CD14-positive monocyte (primary cell): ENCODE measurements at regions not wholly inside any gene's neighbourhood (a gene's known extent, or its start where the extent isn't known, plus 50 kb on each side); places are given as distances from the start of the nearest gene placed in this dataset.

Source experiments
- DNase-seq, 3 donors: peaks; one replicate each; pipeline ENCODE4 v3.0.0-alpha.2; 2011 to 2022
- H2AFZ ChIP-seq: 2 replicates; pipeline ENCODE4 v1.6.0; 2012; ENCODE audit warnings: mild to moderate bottlenecking, low read depth, low read length, inconsistent platforms; ENCODE audit not compliant: insufficient read depth, poor library complexity, severe bottlenecking
- H3K27ac ChIP-seq, 2 donors: 1 replicate in 1 of 2; 2 replicates in 1 of 2; pipeline ENCODE4 v1.5.1; 2012 to 2013; ENCODE audit warnings: low read length in 2 of 2, control low read depth in 1 of 2, inconsistent platforms in 1 of 2, low read depth in 1 of 2, mild to moderate bottlenecking in 1 of 2
- H3K27me3 ChIP-seq, 2 donors: one replicate each; pipeline versions ENCODE4 v1.6.0 to v1.6.1; 2011 to 2013; ENCODE audit warnings: low read length in 2 of 2; ENCODE audit not compliant: control insufficient read depth in 2 of 2, insufficient read depth in 2 of 2
- H3K36me3 ChIP-seq, 2 donors: replicated peaks in 1 of 2; 1 replicate in 1 of 2; 2 replicates in 1 of 2; pipeline versions ENCODE4 v1.5.1 to v1.6.1; 2012 to 2013; ENCODE audit warnings: low read length in 2 of 2, control low read depth in 1 of 2, inconsistent platforms in 1 of 2, mild to moderate bottlenecking in 1 of 2; ENCODE audit not compliant: insufficient read depth in 2 of 2, control insufficient read depth in 1 of 2
- H3K4me1 ChIP-seq, 2 donors: 1 replicate in 1 of 2; 2 replicates in 1 of 2; pipeline versions ENCODE4 v1.5.1 to v1.6.1; 2012 to 2013; ENCODE audit warnings: low read length in 2 of 2, control low read depth in 1 of 2, inconsistent platforms in 1 of 2, mild to moderate bottlenecking in 1 of 2, moderate library complexity in 1 of 2; ENCODE audit not compliant: insufficient read depth in 2 of 2, control insufficient read depth in 1 of 2
- H3K4me2 ChIP-seq: replicated peaks from 2 replicates; pipeline ENCODE3; 2012; ENCODE audit warnings: low read length, moderate library complexity, mild to moderate bottlenecking; ENCODE audit not compliant: poor library complexity, severe bottlenecking; ENCODE audit errors: extremely low read depth
- H3K4me3 ChIP-seq, 3 experiments: fragments of 200-600 bp in 1 of 3; sonication (generic) in 1 of 3; replicated peaks in 1 of 3; 1 replicate in 2 of 3; 2 replicates in 1 of 3; pipeline ENCODE4 v1.5.1; 2011 to 2013; ENCODE audit warnings: low read length in 3 of 3, mild to moderate bottlenecking in 3 of 3, control low read depth in 2 of 3, low read depth in 2 of 3, inconsistent platforms in 1 of 3, moderate library complexity in 1 of 3
- H3K79me2 ChIP-seq: 2 replicates; pipeline ENCODE4 v1.6.0; 2012; ENCODE audit warnings: mild to moderate bottlenecking, control low read depth, inconsistent platforms, low read length, moderate library complexity; ENCODE audit not compliant: insufficient read depth
- H3K9ac ChIP-seq: 2 replicates; pipeline ENCODE4 v1.6.0; 2017; ENCODE audit warnings: low read length, mild to moderate bottlenecking; ENCODE audit not compliant: insufficient read depth, poor library complexity, severe bottlenecking
- H3K9me3 ChIP-seq, 2 donors: replicated peaks in 1 of 2; 1 replicate in 1 of 2; 2 replicates in 1 of 2; pipeline versions ENCODE4 v1.5.1 to v1.6.1; 2012 to 2013; ENCODE audit warnings: low read length in 2 of 2, control low read depth in 1 of 2; ENCODE audit not compliant: control insufficient read depth in 1 of 2, insufficient read depth in 1 of 2
- H4K20me1 ChIP-seq: 2 replicates; pipeline ENCODE4 v1.6.0; 2012; ENCODE audit warnings: mild to moderate bottlenecking, low read length, control low read depth, moderate library complexity; ENCODE audit not compliant: insufficient read depth
- H3K27ac Mint-ChIP-seq, 7 donors: one replicate each; pipeline ENCODE4 v1.8.0; 2020; ENCODE audit warnings: mild to moderate bottlenecking in 7 of 7, mixed read lengths in 7 of 7, moderate library complexity in 6 of 7, inconsistent platforms in 2 of 7
- H3K27me3 Mint-ChIP-seq, 3 donors: one replicate each; pipeline ENCODE4 v1.8.0; 2021 to 2022; ENCODE audit warnings: low read depth in 3 of 3, mild to moderate bottlenecking in 3 of 3, mixed read lengths in 3 of 3, moderate library complexity in 3 of 3, inconsistent platforms in 1 of 3
- H3K36me3 Mint-ChIP-seq, 2 donors: one replicate each; pipeline ENCODE4 v1.8.0; 2020; ENCODE audit warnings: mixed read lengths in 2 of 2, inconsistent platforms in 1 of 2, mild to moderate bottlenecking in 1 of 2
- H3K4me1 Mint-ChIP-seq: one replicate; pipeline ENCODE4 v1.8.0; 2020; ENCODE audit warnings: mild to moderate bottlenecking, mixed read lengths
- H3K4me3 Mint-ChIP-seq, 2 donors: one replicate each; pipeline ENCODE4 v1.8.0; 2020; ENCODE audit warnings: mild to moderate bottlenecking in 2 of 2, mixed read lengths in 2 of 2, moderate library complexity in 1 of 2
- H3K9me3 Mint-ChIP-seq, 7 donors: one replicate each; pipeline ENCODE4 v1.8.0; 2020 to 2022; ENCODE audit warnings: mixed read lengths in 7 of 7, mild to moderate bottlenecking in 6 of 7, moderate library complexity in 6 of 7, inconsistent platforms in 2 of 7
- WGBS: methylation state at CpG from one replicate; pipeline ENCODE4 v1.1.5; 2013; ENCODE audit warnings: missing lambda C conversion rate; ENCODE audit not compliant: insufficient coverage; 5-methylcytosine and 5-hydroxymethylcytosine counted together
- intact Hi-C, 2 donors: fragments of 100-400 bp; cut with micrococcal nuclease; formaldehyde crosslinking; loops; one replicate each; pipeline versions ENCODE4 v1.15.0 to v1.15.1; 2023
- TF ChIP-seq, protein P1 (sequence below): fragments of 200-600 bp; IDR thresholded peaks from one replicate; pipeline ENCODE4 v1.8.0; 2022; ENCODE audit warnings: antibody characterized with exemption, mild to moderate bottlenecking

- no peak for DNase-seq
- H3K36me3 Mint-ChIP-seq: no peaks in the 10 kb centered on the region
- TF ChIP-seq, protein P1, sequence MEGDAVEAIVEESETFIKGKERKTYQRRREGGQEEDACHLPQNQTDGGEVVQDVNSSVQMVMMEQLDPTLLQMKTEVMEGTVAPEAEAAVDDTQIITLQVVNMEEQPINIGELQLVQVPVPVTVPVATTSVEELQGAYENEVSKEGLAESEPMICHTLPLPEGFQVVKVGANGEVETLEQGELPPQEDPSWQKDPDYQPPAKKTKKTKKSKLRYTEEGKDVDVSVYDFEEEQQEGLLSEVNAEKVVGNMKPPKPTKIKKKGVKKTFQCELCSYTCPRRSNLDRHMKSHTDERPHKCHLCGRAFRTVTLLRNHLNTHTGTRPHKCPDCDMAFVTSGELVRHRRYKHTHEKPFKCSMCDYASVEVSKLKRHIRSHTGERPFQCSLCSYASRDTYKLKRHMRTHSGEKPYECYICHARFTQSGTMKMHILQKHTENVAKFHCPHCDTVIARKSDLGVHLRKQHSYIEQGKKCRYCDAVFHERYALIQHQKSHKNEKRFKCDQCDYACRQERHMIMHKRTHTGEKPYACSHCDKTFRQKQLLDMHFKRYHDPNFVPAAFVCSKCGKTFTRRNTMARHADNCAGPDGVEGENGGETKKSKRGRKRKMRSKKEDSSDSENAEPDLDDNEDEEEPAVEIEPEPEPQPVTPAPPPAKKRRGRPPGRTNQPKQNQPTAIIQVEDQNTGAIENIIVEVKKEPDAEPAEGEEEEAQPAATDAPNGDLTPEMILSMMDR: no peak
- no peak overlapping the region for H3K4me3 ChIP-seq
- no peak overlapping the region for H3K27ac ChIP-seq
- H3K9me3 Mint-ChIP-seq: no peaks in the 10 kb centered on the region
- no peaks in the 10 kb centered on the region for H3K79me2 ChIP-seq
- H3K36me3 ChIP-seq: no peaks in the 10 kb centered on the region
- H3K9ac ChIP-seq: no peak overlapping the region
- H3K4me1 ChIP-seq: no peaks in the 10 kb centered on the region
- peaks cover 0 to 3% (median 0%) of the 10 kb centered on the region in 3 donors for H3K27me3 Mint-ChIP-seq
- WGBS: 83% methylated on average over 1 of the region's 3 CpGs
- intact Hi-C loops: no loop called here
- H3K27ac Mint-ChIP-seq: no peak overlapping the region
- no peak overlapping the region for H3K4me3 Mint-ChIP-seq
- H3K9me3 ChIP-seq: no peaks in the 10 kb centered on the region
- H4K20me1 ChIP-seq: no peaks in the 10 kb centered on the region
- no peaks in the 10 kb centered on the region for H3K27me3 ChIP-seq
- H3K4me1 Mint-ChIP-seq: no peaks in the 10 kb centered on the region
- no peak overlapping the region for H3K4me2 ChIP-seq
- H2AFZ ChIP-seq: no peak overlapping the region
These were observed 258.6 kb upstream of the TMEM132C start for GRCh38 chr12:128008341-128008740.

DNA sequence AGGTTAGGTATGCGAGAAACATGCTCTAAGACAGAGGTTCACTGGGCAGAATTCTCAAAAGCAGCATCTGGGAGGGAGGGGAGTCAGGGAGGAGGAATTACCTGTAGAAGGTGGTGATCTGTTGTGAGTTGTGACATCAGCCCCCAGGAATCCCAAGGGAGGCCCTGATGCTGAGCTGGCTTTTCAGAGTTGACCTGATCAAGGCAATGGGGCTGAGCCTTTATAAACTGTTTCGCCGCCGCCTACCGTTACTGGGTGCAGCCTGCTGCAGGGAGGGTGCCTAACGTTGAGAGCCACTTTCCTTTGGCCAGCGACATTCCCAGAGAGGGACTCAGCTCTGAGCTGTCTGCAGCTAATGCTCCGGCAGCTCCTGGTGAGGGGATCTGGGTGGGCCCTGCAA lies 257.9 kb upstream of the TMEM132C start:
- Mint-ChIP-seq H3K27ac (no peak overlapping the region), H3K4me3 (no peak overlapping the region), H3K4me1 (no peaks in the 10 kb centered on the region), H3K9me3 (no peaks in the 10 kb centered on the region), H3K36me3 (no peaks in the 10 kb centered on the region), H3K27me3 (peaks cover 0 to 4% (median 0%) of the 10 kb centered on the region in 3 donors)
- H2AFZ ChIP-seq: no peak overlapping the region
- TF ChIP-seq, protein P1: no peak
- H3K4me1 ChIP-seq: no peaks in the 10 kb centered on the region
- DNase-seq: no peak
- no peak overlapping the region for H3K9ac ChIP-seq
- H3K4me2 ChIP-seq: no peak overlapping the region
- no peaks in the 10 kb centered on the region for H4K20me1 ChIP-seq
- H3K27me3 ChIP-seq: no peaks in the 10 kb centered on the region
- intact Hi-C loops: no loop called here
- H3K79me2 ChIP-seq: no peaks in the 10 kb centered on the region
- H3K36me3 ChIP-seq: no peaks in the 10 kb centered on the region
- WGBS: 95% methylated on average over 8 of the region's 8 CpGs
- no peak overlapping the region for H3K4me3 ChIP-seq
- H3K9me3 ChIP-seq: no peaks in the 10 kb centered on the region
- no peak overlapping the region for H3K27ac ChIP-seq
